ENCODE measurements at regions not wholly inside any gene's neighbourhood (a gene's known extent, or its start where the extent isn't known, plus 50 kb on each side); places are given as distances from the start of the nearest gene placed in this dataset.

DNA sequence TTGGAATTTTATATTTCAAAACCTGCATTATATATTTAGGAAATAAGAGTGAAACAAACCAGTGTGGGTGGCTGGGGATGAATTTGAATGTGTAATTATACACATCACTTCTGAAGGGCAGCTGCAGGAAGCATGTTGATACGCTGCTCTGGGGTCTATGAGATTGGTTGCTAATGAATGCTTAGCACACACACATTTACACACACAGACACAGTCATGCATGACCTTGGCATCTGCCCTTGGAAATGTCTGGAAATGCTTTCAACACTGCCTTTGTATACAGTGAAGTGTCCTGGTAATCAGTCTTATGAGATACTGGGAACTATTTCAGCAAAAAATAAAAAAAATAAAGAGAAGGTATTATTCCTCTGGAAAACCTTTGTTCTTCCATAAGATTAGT lies 83.4 kb downstream of the ELOVL4 start:
- Mint-ChIP-seq H3K9me3 (no peaks in the 10 kb centered on the region), H3K36me3 (ENCODE audit: insufficient read depth in 1 of 3, low read depth in 3 of 3) (no peaks in the 10 kb centered on the region), H3K27me3 (ENCODE audit: low read depth) (no peaks in the 10 kb centered on the region), H3K4me3 (no peak overlapping the region), H3K27ac (no peak overlapping the region), H3K4me1 (peaks cover 18 to 24% of the 10 kb centered on the region in 2 experiments)
- H3K56ac ChIP-seq (ENCODE audit: insufficient read length, low read depth, low read length): no peak overlapping the region
- H3K4me1 ChIP-seq (ENCODE audit: insufficient read depth, low read length): no peaks in the 10 kb centered on the region
- no peaks in the 10 kb centered on the region for H3K79me2 ChIP-seq (ENCODE audit: insufficient read depth, low read length)
- H3K23ac ChIP-seq (ENCODE audit: insufficient read length, low read depth, low read length): no peak overlapping the region
- no peak overlapping the region for H3T11ph ChIP-seq (ENCODE audit: low read length)
- H4K20me1 ChIP-seq (ENCODE audit: control insufficient read depth, insufficient read depth, insufficient read length): no peaks in the 10 kb centered on the region
- DNase-seq: no peak
- no peak overlapping the region for H4K5ac ChIP-seq (ENCODE audit: insufficient read length, low read depth, low read length)
- no peak overlapping the region for H2BK20ac ChIP-seq (ENCODE audit: low read depth, low read length, poor library complexity, severe bottlenecking)
- H3K4ac ChIP-seq (ENCODE audit: low read depth, low read length): no peak overlapping the region
- no peak overlapping the region for H3K14ac ChIP-seq (ENCODE audit: insufficient read depth, low read length)
- H3K23me2 ChIP-seq (ENCODE audit: insufficient read length, low read depth, low read length, poor library complexity, severe bottlenecking): no peaks in the 10 kb centered on the region
- H3K79me1 ChIP-seq (ENCODE audit: insufficient read depth, low read depth, low read length, poor library complexity, severe bottlenecking): no peaks in the 10 kb centered on the region
- H2BK12ac ChIP-seq (ENCODE audit: insufficient read length, low read depth, low read length): no peak overlapping the region
- no peak overlapping the region for H3K4me2 ChIP-seq (ENCODE audit: insufficient read depth, insufficient read length, low read length)
- no peaks in the 10 kb centered on the region for H3K9me3 ChIP-seq (ENCODE audit: control insufficient read depth, low read depth, low read length)
- no peak for TF ChIP-seq CTCF (conservative IDR thresholded peaks at IDR 0.05)
- no peak overlapping the region for H3K27ac ChIP-seq (ENCODE audit: insufficient read length, low read depth, low read length)
- H2BK15ac ChIP-seq (ENCODE audit: low read depth, low read length): no peak overlapping the region
- no peak overlapping the region for H4K91ac ChIP-seq (ENCODE audit: insufficient read length, low read depth, low read length)
- no peak overlapping the region for H3K9ac ChIP-seq (ENCODE audit: extremely low read depth, insufficient read length, low read length)
- no peak overlapping the region for H4K8ac ChIP-seq (replicated peaks; ENCODE audit: insufficient read length, low read depth, low read length)
- H3K18ac ChIP-seq (ENCODE audit: insufficient read length, low read depth, low read length): no peak overlapping the region
- no peak overlapping the region for H2AK5ac ChIP-seq (ENCODE audit: insufficient read length, low read length)
- no peak overlapping the region for H2BK120ac ChIP-seq (ENCODE audit: low read depth, low read length, poor library complexity, severe bottlenecking)
- H2AFZ ChIP-seq (ENCODE audit: low read length): no peak overlapping the region
- H2BK5ac ChIP-seq (ENCODE audit: insufficient read length, low read length): no peak overlapping the region
- no CpG with 5 or more reads among the region's 1 CpG for WGBS (ENCODE audit: extremely low coverage, insufficient read length, low lambda C conversion rate)
- no peaks in the 10 kb centered on the region for H3K27me3 ChIP-seq (ENCODE audit: insufficient read depth, low read length)

All from H9 (cell line).